ENCODE measurements at regions not wholly inside any gene's neighbourhood (a gene's known extent, or its start where the extent isn't known, plus 50 kb on each side); places are given as distances from the start of the nearest gene placed in this dataset.

- TF ChIP-seq CHD7 (IDR thresholded peaks at IDR 0.05; ENCODE audit: insufficient replicate concordance, low read length): no peak
- no peak for TF ChIP-seq JUN (IDR thresholded peaks at IDR 0.05; ENCODE audit: low read depth, low read length)
- no peak for TF ChIP-seq KDM4A (IDR thresholded peaks at IDR 0.05; ENCODE audit: low read depth, low read length, severe bottlenecking)
Observed at GRCh38 chr3:96101006-96101560, 713.3 kb upstream of the EPHA6 start (continued).

All from H1 (cell line).